SK-N-SH (cell line): ENCODE measurements at regions not wholly inside any gene's neighbourhood (a gene's known extent, or its start where the extent isn't known, plus 50 kb on each side); places are given as distances from the start of the nearest gene placed in this dataset.

Experiments
- CTCF ChIP-seq: fragments of 200-600 bp; sonication (generic); IDR thresholded peaks from 2 replicates; pipeline ENCODE4 v1.6.1; 2017; ENCODE audit warnings: antibody characterized with exemption, mild to moderate bottlenecking, moderate library complexity
- EP300 ChIP-seq, 2 experiments: IDR thresholded peaks; 2 replicates each; pipeline versions ENCODE4 v1.4.0 to v1.6.1; 2012; ENCODE audit warnings: borderline replicate concordance in 1 of 2, low read depth in 1 of 2, low read length in 1 of 2
- EZH2phosphoT487 ChIP-seq: fragments of 200-600 bp; sonication (generic); IDR thresholded peaks from 2 replicates; pipeline ENCODE4 v1.6.1; 2017; ENCODE audit warnings: low read depth, mixed run types, mild to moderate bottlenecking, antibody characterized with exemption, moderate library complexity, borderline replicate concordance
- MAX ChIP-seq: IDR thresholded peaks from 2 replicates; pipeline ENCODE4 v1.4.0; 2012; ENCODE audit warnings: low read depth
- POLR2AphosphoS5 ChIP-seq: IDR thresholded peaks from 2 replicates; pipeline ENCODE4 v1.6.1; 2012; ENCODE audit warnings: low read depth, low read length

GRCh38 chr20:52654567-52654966, 317.6 kb upstream of the TSHZ2 start:
- TF ChIP-seq CTCF = no peak
- TF ChIP-seq POLR2AphosphoS5 = no peak
- no peak for TF ChIP-seq EP300 (IDR thresholded peaks at IDR 0.05; ENCODE audit: borderline replicate concordance in 1 of 2, low read depth in 1 of 2, low read length in 1 of 2)
- no peak for TF ChIP-seq EZH2phosphoT487
- TF ChIP-seq MAX = no peak
